NCI-H146 treated with DMSO at 0.1 percent for 48 hours (cell line): ENCODE measurements at regions not wholly inside any gene's neighbourhood (a gene's known extent, or its start where the extent isn't known, plus 50 kb on each side); places are given as distances from the start of the nearest gene placed in this dataset.
A peak's percentile ranks its signal among the peaks of the same experiment; 100 is the strongest.
"Not testable (repeated sequence)": the region's sequence is repeated elsewhere in the genome, so short reads cannot be mapped to it uniquely, and the experiment has no call there.

Experiments used
- DNase-seq: peaks from one replicate; lab custom pipeline; 2025; ENCODE audit not compliant: unreplicated experiment; lab: John Stamatoyannopoulos, UW

GRCh38 chr13:109702030-109702597, 84.3 kb downstream of the IRS2 start:
- not testable (repeated sequence) for DNase-seq

GRCh38 chr13:109700176-109700575, 86.2 kb downstream of the IRS2 start:
- peak; percentile 93 for DNase-seq

DNA sequence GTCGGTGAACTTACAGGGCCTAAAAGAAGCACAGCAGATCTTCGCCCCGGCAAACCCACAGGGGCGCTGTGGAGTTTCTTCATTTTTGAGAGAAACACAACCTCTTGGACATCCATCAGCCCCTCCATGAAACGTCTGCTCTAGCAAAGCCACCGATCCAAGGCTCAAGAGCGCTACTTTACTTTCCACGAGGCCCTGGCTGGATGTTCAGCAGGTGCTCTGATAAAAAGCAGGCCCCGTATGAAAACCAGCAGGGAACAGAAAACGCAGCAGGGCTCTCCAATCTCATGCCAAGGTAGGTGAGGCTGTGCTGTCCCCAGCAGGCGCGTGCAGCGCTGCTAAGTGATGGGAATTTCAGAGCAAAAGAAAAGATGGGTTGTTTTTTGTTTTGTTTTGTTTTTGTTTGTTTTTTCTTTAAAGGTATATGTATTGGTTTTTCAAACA, 86.7 kb downstream of the IRS2 start:
- peak; percentile 83 for DNase-seq

- DNase-seq, result no peak
Observed at GRCh38 chr13:109698779-109699178, 87.6 kb downstream of the IRS2 start.

DNA sequence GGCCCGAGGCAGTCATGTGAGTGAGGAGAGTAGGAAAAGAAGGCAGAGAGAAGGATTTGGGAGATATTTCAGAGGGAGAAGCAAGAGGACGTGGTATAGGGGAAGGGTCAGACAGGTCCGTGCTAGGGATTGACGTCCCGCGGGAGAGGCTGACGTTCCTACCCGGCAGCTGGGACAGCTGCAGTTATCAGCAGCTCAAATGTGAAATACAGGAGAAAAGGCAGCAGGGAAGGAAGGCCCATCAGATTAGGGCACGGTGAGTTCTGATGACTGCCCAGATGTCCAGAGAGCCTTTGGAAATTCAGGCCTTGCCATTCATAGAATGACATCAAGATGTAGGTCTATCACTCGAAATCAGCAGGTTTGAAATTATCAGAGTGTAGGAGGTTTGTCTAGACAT, 88.4 kb downstream of the IRS2 start:
- no peak for DNase-seq

- DNase-seq, result no peak
Observed at GRCh38 chr13:109695402-109696190, 90.8 kb downstream of the IRS2 start.

- no peak for DNase-seq
Observed at GRCh38 chr13:109694972-109695371, 91.4 kb downstream of the IRS2 start.

- DNase-seq, result no peak
Observed at GRCh38 chr13:109693213-109693612, 93.2 kb downstream of the IRS2 start.

GRCh38 chr13:109691689-109692088, 94.7 kb downstream of the IRS2 start:
- no peak for DNase-seq

GRCh38 chr13:109687559-109688448, 98.6 kb downstream of the IRS2 start:
- peak; percentile 98 for DNase-seq

- no peak for DNase-seq
Observed at GRCh38 chr13:109685203-109685602, 101.2 kb downstream of the IRS2 start.

DNA sequence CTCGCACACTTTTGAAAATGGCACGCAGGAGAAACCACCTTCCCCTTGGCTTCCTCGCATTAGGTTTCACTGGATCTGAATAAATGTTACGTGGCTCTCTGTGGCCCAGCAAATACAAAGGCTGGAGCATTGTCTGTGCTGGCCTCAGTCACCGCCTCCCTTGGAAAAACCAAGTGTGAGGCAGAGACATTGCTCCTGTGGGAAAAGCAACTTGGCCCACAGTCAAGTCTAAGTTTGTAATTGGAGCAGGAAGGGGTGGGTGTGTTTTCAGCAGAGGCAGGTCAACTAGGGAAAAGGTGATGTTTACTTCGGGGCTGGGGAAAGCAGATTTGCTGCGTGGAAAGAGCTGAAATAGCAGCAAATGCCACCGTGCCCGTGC, 101.6 kb downstream of the IRS2 start:
- no peak for DNase-seq

DNA sequence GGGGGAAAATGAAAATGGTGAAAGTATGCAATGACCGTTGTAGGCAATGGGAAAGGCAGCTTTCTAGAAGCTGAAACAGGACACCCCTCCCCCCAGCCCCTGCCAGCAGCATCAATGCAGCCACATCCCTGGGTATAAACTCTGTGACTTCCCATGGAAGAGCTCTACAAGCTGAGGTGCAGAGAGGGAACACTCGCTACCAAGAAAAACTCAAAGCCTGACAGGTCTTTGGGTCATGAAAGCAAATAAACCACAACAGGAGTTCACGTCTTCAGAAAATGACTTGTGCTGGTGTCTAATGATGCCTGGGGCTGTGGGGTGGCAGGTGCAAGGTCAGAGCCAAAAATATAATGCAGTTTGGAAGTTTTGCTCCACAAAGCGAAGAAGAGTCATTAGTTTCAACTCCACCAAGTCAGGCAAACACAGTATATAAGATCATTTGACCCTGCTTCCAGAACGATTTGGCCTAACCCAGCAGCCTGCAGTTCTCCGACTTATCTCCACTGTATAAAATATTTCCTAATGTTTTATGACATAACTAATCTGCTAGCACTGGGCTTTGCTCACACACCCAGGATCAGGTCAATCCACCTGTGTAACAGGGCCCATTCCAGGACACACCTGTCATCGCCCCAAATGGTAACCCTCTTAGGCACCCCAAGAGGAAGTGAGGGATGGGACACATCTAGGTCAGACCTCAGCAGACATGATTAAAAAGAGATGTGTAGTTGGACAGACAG, 102.1 kb downstream of the IRS2 start:
- no peak for DNase-seq

DNA sequence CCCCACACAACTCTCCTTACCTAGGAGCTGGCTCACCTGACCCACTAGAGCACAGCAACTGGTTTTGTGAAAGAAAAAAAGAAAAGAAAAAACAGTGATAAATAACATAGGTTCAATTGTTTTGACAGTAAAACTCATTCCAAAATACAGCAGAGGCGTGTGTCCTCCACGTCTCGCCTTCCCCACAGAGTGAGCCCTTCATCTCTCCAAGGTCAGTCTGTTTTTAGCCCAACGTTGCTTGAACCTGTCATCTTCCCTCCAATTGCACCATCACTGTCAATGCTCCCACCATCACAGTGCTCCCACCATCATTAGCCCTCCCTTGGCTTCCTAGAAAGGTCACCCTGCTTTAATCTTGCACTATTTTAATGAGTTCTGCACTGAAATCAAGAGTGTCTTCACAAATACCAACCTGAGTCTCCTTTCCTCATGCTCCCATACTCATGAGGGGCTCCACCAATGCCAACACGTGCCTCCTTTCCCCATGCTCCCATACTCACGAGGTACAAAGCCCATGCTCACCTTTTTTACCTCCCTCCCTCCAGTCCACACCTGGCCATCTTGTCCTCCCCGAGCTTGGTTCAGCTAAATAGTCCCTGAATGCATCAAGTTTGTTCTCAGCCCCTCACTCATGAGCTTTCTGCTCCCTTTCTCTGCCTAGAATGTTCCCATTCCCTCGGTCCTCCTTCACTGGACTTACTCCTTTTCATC, 103.7 kb downstream of the IRS2 start:
- no peak for DNase-seq

DNA sequence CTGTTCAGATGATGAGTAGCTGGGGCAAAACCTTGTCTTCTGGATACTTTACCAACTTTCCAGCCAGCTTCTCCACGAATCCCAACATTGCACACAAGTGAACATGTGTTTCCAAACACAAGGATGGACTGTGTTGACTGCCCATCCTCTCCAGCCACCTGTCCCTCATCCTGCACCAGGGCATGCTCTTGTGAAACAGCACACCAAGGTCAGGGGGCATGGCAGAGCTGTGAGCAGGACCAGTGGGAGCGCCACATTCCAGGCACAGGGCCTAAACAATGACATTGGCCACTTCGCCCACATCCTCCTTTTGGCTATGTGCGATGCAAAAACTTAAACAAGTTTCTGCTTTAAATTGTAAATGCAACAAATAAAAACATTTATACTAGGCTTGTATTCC, 105.5 kb downstream of the IRS2 start:
- DNase-seq, result no peak

- DNase-seq, result no peak
Observed at GRCh38 chr13:109680288-109680687, 106.1 kb downstream of the IRS2 start.

GRCh38 chr13:109678459-109678858, 107.9 kb downstream of the IRS2 start:
- no peak for DNase-seq

- no peak for DNase-seq
Observed at GRCh38 chr13:109677206-109677605, 109.2 kb downstream of the IRS2 start.

DNA sequence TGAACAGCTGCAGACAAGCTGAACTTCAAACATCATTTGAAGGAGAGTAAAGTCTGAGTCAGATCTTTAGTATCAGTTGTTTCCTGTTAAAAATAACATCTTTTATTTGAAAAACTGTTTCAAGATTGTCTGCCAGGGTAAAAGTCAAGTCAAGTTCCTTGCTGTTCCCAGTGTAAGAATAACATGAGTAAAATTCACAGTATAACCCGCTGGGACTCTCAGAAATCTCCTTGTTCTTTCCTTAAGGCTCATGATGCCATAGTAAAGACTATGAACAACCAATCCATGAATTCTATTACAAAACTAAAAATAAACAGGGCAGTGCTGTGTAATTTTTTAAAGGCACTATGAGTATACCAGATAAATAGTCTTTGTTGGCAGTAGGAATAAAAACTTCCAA, 112.9 kb downstream of the IRS2 start:
- no peak for DNase-seq

DNA sequence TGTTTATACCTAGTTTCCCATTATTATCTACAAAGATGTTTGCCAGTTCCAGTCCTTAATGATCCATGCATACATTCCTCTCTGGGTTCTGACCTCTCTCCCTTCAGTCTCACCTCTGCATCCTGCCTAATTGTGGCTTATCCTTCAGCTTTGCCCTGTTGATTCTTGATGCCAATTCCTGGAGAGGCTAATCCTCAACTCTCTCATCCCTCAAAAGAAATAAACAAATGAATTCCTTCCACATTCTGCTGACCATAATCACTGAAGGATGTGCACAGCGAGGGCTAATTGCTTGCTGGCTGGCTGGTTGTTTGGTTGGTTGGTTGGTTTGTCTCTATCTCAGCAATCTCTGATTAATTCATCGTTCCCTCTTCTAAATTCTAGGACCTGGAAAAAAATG, 113.8 kb downstream of the IRS2 start:
- DNase-seq, result no peak
